ENCODE measurements at regions not wholly inside any gene's neighbourhood (a gene's known extent, or its start where the extent isn't known, plus 50 kb on each side); places are given as distances from the start of the nearest gene placed in this dataset.

DNA sequence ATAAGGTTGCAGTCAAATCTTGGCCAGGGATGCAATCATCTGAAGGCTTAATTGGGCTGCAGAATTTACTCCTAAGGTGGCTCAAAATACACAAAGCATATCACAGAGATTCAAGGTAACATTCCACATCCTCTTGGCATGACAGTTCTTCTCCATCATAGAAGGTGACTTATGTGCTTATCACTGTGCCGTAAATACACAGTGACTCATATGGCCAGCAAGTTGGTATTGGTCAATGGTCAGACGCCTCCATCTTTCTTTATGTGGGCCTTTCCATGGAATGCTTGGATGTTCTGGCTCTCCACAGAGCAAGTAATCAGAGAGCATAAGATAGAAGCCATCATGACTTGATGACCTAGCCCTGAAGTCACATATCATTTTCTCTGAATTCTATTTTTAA lies 168.8 kb upstream of the ST8SIA2 start:
- DNase-seq (ENCODE audit: low spot score), result no peak

DNA sequence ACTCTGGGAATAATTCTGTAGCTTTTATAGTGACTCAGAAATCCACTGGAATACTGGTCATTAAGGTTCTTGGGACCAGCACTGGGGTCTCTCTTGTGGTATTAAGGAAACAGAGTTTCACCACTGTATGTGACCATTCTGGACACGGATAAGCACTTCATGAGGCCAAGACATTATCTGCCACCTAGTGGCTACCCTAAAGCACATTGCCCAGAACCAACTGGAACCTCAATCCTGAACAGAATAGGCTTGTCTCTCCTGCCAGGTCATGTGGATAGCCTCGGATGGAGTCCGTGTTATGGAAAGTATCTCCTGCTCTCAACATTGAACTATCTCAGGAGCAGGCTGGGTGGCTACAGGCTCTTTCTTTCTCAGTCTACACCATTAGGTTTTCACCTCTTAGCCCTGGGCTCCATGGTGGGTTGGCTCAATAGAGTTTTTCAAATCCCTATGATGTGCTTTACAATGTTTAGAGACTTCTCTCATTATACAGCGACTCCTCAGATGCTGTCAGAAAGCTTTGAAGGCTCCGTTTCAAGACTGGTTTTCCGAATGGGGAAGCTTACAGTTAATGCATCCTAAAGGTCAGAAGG lies 167.6 kb upstream of the ST8SIA2 start:
- peak; percentile 83 for DNase-seq (ENCODE audit: low spot score)

DNA sequence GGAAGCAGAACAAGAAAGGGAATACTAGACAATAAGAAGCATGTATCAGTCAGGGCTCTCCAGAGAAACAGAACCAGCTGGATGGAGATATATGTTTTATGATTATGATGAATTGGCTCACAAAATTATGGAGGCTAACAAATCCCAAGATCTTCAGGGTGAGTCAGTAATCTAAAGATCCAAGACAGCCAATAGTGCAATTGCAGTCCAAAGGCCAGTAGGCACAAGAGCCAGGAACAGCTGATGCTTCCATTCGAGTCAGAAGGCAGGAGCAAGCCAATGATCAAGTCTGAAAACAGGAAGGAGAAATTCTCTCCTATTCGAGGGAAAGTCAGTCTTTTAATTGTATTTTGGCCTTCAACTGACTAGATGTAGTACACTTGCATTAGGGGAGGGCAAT lies 164.9 kb upstream of the ST8SIA2 start:
- no peak for DNase-seq (ENCODE audit: low spot score)

DNA sequence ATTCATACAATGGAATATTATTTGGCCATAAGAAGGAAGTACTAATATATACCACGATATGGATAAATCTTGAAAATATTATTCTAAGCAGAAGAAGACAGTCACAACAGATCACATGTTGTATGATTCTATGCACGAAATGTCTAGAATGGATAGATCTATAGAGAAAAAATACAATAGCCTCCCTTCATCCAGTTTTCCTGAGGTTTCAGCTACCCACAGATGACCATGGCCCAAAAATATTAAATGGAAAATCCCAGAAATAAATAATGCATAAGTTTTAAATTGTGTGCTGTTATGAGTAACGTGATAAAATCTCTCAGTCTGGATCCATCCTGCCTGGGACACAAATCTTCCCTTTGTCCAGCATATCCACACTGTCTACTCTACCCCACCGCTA lies 162.2 kb upstream of the ST8SIA2 start:
- no peak for DNase-seq (ENCODE audit: low spot score)

DNA sequence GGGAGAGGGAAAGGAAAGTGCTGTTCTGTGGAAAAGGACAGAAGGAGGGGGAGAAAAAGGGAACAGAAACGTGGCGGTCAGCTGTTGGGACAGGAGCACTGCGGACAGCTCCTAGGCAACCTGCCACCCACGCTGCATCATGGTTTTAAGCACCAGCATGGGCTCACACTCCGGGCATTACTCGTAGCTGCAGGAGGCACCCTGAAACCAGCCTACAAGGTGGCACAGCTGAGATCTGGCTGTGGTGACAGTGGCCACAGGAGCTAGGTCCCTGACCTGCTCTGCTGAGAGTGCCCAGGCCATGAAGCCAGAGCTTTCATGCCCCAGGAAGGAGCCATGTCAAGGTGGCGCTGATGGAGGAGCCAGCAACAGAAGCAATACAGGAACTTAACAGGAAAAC lies 161.4 kb upstream of the ST8SIA2 start:
- DNase-seq (ENCODE audit: low spot score), result no peak

DNA sequence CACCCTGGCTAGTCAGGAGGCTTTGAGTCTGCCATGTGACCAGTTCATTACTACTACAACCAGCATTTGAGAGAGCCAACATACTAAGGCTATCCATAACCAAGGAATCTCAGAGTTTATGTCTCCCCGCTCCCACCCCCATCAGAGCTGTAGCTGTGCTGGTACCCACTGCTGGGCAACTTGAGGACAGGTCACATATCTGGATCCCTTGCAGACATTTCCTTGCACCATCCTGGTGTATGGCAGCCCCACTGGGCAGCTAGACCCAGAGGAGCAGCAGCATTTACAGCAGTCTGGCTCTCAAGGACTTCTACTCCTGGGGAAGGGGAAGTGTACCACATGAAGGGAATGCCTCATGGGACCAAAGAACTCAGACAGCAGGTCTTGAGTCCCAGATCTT lies 160.8 kb upstream of the ST8SIA2 start:
- DNase-seq (ENCODE audit: low spot score), result no peak

DNA sequence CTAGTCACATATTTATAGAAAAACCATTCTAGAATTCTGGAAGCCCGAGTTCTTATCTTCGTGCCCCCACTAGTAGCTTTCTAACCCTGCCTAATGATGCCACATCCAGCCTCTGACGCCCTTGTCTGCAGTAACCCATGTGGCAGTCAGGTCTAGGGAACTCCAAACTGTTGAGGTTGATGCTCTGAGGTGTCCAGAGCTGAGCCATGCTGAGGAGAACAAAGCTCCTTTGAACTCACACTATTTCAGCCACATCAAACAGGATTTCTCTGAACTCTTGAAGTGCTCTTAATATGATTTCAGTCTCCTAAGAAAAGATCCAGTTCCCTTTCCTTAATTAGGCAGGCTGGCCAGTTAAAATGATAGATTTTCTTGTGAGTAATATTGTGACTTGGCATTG lies 150.5 kb upstream of the ST8SIA2 start:
- no peak for DNase-seq (ENCODE audit: low spot score)

DNA sequence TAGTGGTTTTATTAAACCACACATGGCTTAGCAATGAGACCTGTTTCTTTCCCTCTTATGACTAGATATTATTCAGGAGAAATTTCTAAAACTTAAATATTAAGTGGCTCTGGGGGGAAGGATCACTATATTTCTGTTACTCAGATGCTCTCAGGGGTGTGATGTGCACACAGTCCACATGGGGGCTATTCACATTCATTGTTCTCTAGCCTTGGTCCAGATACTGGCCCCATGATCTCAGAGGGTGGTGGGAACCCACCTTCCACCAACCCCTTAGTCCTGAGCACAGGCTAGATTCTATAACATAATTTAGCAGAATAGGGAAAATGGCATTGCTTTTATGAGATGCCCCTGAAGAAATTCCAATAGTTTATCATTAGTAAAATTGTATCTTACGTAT lies 149.0 kb upstream of the ST8SIA2 start:
- DNase-seq (ENCODE audit: low spot score), result no peak

DNA sequence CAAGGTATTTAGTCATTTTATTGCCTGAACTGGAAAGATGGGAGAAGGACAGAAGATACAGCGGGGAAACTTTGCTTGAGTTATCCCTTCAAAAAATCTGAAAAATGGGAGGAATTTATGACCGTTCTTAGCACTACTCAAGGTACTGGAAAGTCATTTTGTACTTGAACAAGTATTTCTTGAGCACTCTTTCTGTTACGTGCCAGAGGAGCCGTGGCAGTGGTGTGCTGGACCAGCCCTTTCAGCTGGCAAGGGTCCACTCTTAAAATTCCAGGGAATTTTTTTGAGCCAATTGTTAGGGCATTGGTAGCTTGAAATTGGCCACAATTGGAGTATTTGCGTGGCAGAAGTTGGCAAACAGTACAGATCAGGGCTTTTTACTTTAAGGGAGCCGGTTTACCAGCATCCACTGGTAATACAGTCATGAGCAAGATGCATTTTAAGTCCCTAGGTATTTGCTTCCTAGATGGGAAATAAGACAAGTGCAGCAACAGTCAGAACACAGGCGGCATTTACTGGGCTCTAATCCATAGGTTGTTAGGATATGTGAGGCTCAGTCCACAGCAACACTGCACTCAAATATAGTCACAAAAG lies 145.9 kb upstream of the ST8SIA2 start:
- no peak for DNase-seq (ENCODE audit: low spot score)

DNA sequence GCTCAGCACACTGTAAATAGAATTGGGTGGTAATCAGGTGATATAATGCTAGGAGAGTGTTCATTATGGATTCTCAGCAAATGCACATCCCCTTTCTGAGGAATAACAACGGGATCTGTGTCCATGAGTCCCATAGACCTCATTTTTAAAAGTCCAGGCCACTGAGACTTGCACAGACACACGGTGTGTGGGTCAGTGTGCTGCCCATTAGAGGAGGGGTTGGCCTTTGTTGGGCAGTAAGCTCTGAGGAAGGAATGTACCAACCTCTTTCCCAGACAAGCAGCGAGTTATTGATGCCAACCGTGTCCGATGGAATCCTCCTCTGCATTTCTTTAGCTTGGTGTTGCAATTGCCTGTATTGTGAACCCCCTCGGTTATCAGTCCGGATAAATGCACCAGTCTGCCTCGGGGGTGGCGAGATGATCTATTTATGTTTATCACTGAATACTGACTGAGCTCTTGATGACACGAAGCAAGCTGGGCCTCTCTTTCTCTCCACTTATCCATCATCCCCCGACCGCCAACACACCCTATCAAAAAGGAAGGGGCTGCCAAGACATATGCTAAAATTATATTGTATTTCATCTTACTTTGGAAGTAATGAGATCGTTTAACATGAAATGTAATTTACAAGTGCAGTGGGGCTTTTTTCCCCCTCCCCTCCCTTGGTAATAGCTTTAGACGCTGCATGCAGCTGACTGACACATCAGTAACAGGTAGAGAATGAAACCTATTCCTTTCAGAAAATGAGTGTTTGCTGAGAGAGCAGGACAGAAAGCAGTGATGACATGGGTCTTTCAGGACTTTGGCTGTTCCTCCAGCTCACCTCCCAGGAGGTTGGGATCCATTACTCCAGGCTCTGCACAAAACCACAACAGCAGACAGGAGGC lies 126.6 kb upstream of the ST8SIA2 start:
- no peak for DNase-seq (ENCODE audit: low spot score)

DNA sequence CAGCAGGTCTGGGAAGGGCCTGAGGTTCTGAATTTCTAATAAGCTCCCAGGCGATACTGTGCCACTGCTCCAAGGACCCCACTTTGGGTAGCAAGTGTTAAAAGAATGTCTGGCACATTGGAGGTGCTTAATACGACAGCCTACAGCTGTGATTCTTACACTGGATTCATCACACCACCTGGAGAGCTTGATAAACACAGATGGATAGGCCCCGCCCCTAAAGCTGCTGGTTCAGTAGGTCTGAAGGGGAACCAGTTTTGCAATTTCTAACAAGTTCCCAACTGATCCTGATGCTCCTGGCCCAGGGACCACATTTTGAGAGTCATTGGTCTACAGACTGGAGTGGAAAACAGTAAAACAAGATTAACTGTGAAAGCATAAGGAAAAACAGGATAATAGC lies 124.8 kb upstream of the ST8SIA2 start:
- no peak for DNase-seq (ENCODE audit: low spot score)

DNA sequence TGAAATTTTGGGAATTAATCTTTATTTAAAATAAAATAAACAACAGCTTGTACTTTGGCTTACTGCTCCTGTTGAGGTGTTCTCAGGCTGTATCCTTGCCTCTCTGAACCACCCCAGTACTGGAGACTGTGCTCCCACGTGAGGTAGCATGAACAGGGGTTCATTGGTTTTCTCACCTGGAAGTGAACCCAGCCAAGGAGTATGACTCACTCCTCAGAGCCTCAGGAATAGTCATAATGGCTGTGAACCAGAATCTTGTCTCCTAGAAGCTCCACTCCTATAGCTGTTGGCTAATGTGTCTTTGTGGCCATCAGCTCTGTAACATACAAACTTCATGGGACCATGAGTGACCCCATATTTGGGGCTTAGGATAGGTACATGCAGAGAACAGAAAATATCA lies 122.5 kb upstream of the ST8SIA2 start:
- DNase-seq (ENCODE audit: low spot score), result no peak

DNA sequence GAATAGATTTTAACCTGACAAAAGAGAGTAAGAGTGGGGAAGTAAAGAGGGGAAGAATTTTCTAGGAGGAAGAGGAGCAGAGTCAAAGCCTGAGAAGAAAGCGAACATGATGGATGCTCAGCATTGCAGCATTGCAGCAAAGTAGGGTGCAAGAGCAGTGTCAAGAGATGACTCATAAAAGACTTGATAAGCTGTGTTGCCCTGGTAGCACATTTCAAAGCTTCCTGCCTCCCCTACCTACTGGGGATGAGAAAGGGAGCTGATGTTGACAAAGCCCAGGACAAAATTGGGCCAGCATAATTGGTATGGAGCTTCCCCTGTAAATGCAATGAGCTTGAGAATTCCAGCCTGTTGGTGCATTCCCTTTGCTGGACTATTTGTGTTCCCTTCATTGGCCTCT lies 121.6 kb upstream of the ST8SIA2 start:
- DNase-seq (ENCODE audit: low spot score), result no peak

DNA sequence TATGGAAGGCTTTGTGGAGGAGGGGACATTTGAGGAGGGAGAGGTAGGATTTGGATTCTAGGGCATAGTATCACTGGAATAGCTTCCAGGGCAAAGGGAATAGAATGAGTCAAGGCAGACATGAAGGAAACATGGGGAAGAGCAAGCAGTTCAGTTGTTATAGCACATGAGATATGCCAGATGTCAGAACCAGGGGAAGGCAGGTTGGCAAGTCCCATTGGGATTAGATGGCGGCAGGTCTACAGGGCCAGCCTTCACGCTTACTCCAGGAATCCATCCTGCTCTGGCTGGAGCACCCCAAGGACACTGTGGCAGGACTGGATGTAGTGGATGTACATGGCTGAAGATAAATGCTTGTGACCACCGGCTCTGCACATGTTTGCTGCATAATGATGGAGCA lies 120.4 kb upstream of the ST8SIA2 start:
- DNase-seq (ENCODE audit: low spot score), result no peak

DNA sequence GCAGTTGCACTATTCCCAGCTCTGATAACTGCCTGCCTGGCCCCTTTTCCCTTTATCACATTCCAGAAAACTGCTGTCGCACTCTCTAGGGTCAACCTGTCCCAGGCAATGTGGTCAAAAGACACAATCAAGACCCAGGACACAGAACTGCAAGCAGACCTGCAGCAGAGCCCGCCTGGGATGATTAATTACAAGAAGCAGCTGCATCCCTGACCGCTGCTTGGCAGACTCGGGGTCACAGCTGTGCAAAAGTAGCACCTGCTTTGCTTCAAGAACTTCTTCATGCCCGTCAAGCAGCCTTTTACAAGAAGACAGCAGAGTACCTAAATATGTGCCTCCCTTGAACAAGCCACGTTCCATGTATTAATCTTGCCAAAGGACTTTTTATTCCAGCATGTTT lies 120.0 kb upstream of the ST8SIA2 start:
- no peak for DNase-seq (ENCODE audit: low spot score)

DNA sequence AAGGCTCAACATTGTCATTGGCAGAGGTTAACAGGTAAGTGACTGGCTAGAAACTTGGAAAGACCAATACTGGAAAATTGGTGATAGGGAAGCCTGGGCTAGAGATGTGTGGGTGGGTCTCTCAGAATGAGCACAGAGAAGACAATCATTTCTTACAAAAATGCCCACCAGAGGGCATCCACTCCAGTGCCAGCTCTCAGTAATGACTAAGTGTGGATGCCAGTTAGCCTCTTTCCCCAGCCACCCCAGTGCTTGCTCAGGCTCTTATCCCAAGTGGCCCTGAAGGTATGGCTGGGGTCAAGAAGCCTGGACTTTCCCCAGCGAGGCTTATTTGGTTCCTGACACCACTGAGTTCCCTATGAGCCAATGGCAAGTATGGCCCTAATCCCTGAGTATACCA lies 115.9 kb upstream of the ST8SIA2 start:
- peak; percentile 29 for DNase-seq (ENCODE audit: low spot score)

DNA sequence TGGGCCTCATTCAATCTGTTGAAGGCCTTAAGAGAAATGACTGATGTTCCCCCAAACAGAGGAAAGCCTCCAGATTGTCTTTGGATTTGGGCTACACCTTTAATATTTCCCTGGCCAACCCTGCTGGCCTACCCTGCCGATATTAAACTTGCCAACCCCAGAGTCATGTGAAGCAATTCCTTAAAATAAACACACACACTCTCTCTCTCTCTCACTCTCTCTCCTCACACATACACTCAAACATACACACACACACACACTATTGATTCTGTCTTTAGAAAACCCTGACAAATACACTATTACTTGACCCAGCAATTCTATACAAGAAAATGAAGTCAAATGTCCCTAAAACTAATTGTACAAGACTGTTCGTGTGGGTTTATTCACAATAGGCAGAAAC lies 109.9 kb upstream of the ST8SIA2 start:
- no peak for DNase-seq (ENCODE audit: low spot score)

DNA sequence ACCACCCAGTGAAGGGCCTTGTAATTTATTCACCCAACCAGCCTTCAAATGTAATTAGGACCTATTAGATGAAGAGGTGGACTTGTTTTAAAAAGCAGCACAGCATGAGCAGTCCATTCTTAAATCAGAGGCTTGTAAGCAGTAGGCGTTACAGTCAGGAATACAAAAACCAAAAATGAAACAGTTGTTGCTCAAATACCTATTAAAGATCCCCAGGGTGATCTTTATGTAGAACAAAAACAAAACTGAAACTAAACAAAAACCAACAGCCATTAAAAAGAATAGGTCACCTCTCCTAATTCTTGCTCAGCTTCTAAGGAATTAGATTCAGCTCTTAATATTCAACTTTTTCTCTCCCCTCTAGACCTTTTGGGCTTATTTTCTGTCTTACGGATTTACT lies 104.9 kb upstream of the ST8SIA2 start:
- DNase-seq (ENCODE audit: low spot score), result no peak

DNA sequence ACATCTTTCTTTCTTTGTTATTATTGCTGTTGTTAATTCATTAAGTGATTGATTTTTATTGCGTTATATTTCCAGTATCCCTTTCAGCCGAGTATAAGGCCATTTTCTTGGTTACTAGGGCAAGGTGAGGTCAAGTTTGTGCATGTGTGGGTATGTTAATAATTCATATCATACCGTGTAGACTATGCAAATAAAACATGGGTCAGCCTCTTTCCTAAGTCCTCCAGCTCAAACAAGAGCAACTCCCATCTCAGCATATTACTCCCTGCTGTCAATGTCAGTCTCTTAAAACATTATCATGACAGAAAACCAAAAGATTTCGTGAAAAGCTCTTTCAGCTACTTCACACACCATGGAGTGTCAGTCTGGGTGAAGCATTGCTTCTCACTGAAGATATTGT lies 103.9 kb upstream of the ST8SIA2 start:
- DNase-seq (ENCODE audit: low spot score), result no peak

DNA sequence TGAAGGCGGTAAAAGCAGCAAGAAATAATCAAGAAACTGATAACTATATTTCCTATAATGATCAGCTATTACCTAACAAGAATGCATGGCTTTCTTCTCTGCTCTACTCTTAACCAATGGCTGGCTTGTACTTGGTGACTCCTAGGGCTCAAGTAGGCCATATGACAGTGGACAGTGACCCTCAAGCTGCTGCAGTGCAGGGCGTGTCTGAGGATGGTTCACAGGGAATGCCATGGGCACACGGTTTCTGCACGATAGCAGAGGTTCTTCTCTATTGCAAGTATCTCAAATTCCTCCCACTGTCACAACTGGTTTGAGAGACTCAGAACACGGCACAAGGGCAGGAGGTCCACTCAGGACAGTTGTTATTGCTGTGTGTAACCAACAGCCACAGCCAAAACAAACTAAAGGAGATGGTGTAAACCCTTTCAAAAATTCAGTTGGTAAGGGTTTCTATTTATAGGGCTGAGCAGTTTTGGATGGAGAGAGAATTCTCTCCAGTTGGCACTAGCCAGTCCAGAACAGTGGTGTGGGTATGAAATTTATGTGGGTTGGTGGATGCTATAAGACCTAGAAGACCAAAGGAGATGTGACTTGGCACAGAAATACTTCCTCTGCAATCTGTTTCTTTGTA lies 103.2 kb upstream of the ST8SIA2 start:
- no peak for DNase-seq (ENCODE audit: low spot score)

DNA sequence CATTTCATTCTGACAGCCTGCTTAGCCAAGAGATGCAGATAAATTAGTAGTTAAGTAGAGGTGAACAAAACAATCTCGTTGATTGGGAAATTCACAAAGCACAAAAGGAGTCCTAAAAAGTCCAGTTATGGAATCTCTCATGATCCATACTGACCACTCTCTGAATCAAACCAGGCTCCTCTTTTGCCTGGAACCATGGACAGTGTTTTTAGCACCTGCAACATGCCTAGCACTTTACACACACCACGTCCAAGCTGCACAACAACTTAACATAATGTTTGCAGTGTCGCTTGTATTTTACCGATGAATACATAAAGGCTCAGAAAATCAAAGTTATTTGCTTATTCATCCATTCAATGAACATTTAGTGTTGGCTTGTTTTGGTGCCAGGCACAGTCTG lies 101.8 kb upstream of the ST8SIA2 start:
- no peak for DNase-seq (ENCODE audit: low spot score)

DNA sequence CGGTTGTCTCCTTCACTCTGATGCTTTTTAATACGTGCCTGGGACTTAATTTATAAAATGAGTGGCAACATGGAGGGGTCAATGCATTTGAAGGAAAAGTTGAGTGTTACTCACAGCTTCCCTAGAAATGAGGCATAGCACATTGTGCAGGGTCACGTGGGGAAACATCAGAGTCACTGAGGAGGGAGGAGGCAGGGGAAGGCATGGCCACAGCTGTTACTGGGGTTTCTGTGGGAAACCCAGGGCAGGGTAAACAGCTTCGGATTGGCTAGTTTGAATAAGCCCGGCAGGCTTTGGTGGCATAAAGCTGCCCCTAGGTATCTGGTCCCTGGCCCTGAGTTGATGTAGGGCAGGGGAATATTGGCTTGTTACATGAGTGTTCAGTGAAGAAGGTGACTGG lies 98.9 kb upstream of the ST8SIA2 start:
- no peak for DNase-seq (ENCODE audit: low spot score)

Measured in pons (tissue), 1 donor.